NCI-H774 (cell line): ENCODE measurements at regions not wholly inside any gene's neighbourhood (a gene's known extent, or its start where the extent isn't known, plus 50 kb on each side); places are given as distances from the start of the nearest gene placed in this dataset.

ENCODE experiments used
- DNase-seq: peaks from one replicate; lab custom pipeline; 2025; lab: John Stamatoyannopoulos, UW

- no peak for DNase-seq
These were observed 83.7 kb downstream of the TNFAIP2 start for GRCh38 chr14:103206836-103207387.

- no peak for DNase-seq
These were observed 84.3 kb downstream of the TNFAIP2 start for GRCh38 chr14:103207388-103208072.

- DNase-seq, result no peak
These were observed 85.8 kb downstream of the TNFAIP2 start for GRCh38 chr14:103209054-103209453.

- DNase-seq, result no peak
These were observed 86.2 kb downstream of the TNFAIP2 start for GRCh38 chr14:103209506-103209905.

GRCh38 chr14:103213331-103213730 is 90.1 kb downstream of the TNFAIP2 start:
- no peak for DNase-seq

- DNase-seq, result no peak
These were observed 91.2 kb downstream of the TNFAIP2 start for GRCh38 chr14:103214461-103214958.

- no peak for DNase-seq
These were observed 93.1 kb downstream of the TNFAIP2 start for GRCh38 chr14:103216399-103216798.

- DNase-seq, result no peak
These were observed 93.6 kb downstream of the TNFAIP2 start for GRCh38 chr14:103216857-103217256.

GRCh38 chr14:103217538-103217937 is 94.3 kb downstream of the TNFAIP2 start:
- DNase-seq, result no peak

- no peak for DNase-seq
These were observed 97.1 kb downstream of the TNFAIP2 start for GRCh38 chr14:103220134-103220981.

- no peak for DNase-seq
These were observed 97.9 kb downstream of the TNFAIP2 start for GRCh38 chr14:103220982-103221641.

GRCh38 chr14:103221781-103222358 is 98.6 kb downstream of the TNFAIP2 start:
- DNase-seq, result no peak

- DNase-seq, result no peak
These were observed 100.6 kb downstream of the TNFAIP2 start for GRCh38 chr14:103223818-103224352.

GRCh38 chr14:103225062-103225461 is 101.8 kb downstream of the TNFAIP2 start:
- no peak for DNase-seq

- DNase-seq, result no peak
These were observed 102.2 kb downstream of the TNFAIP2 start for GRCh38 chr14:103225476-103225875.

GRCh38 chr14:103227094-103227768 is 104.0 kb downstream of the TNFAIP2 start:
- no peak for DNase-seq

- no peak for DNase-seq
These were observed 105.0 kb downstream of the TNFAIP2 start for GRCh38 chr14:103228076-103228806.

GRCh38 chr14:103228866-103229265 is 105.2 kb upstream of the EIF5 start:
- no peak for DNase-seq

GRCh38 chr14:103230021-103230420 is 104.0 kb upstream of the EIF5 start:
- DNase-seq, result no peak

GRCh38 chr14:103230658-103231334 is 103.2 kb upstream of the EIF5 start:
- DNase-seq, result no peak
